Femur (tissue), 1 donor: ENCODE measurements at regions not wholly inside any gene's neighbourhood (a gene's known extent, or its start where the extent isn't known, plus 50 kb on each side); places are given as distances from the start of the nearest gene placed in this dataset.
A peak's percentile ranks its signal among the peaks of the same experiment; 100 is the strongest.

Experiments
- DNase-seq: peaks from one replicate; pipeline ENCODE4 v3.0.0-alpha.2; 2017

DNA sequence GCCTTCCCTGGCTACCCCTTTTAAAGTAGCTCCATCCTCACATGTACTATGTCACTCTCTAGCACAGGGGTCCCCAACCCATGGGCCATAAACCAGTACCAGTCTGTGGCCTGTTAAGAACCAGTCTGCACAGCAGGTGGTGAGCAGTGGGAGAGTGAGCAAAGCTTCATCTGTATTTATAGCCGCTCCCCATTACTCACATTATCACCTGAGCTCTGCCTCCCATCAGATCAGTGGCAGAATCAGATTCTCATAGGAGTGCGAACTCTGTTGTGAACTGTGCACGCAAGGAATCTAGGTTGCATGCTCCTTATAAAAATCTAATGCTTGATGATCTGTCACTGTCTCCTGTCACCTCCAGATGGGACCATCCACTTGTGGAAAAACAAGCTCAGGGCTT, 116.6 kb upstream of the FOXD3 start:
- no peak for DNase-seq

DNA sequence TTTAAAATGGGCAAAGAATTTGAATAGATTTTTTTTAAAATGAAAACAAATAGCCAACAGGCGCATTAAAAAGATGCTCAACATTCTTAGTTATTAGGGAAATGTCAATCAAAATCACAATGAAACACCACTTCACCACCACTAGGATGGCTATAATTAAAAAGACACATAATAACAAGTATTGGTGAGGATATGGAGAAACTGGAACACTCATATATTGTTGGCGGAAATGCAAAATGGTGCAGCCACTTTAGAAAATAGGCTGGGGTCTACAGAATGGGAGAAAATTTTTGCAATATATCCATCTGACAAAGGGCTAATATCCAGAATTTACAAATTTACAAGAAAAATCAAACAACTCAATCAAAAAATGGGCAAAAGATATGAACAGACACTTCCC, 107.8 kb upstream of the FOXD3 start:
- DNase-seq, result no peak

GRCh38 chr1:63223426-63223825, 98.9 kb upstream of the FOXD3 start:
- no peak for DNase-seq

DNA sequence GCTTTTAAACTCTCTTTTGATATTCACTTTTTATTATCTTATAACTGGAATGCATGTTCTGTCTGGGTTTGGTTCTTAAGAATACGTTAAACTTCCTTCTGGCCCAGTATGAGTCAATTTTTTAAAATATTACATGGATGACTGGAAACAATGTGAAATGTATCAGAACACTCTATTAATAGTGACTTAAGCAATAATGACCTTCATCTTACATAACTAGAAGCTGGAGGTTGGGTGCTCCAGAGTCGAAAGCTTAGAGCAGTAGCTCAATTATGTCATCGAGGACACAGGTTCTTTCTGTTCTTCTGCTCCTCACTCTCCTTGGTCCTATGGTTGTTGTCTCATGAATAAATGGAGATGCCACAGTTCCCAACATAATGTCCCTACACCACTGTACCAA, 91.6 kb upstream of the FOXD3 start:
- no peak for DNase-seq

- DNase-seq, result no peak
Measured at GRCh38 chr1:63238721-63239120, 83.6 kb upstream of the FOXD3 start.

- no peak for DNase-seq
Measured at GRCh38 chr1:63245186-63245585, 77.2 kb upstream of the FOXD3 start.

DNA sequence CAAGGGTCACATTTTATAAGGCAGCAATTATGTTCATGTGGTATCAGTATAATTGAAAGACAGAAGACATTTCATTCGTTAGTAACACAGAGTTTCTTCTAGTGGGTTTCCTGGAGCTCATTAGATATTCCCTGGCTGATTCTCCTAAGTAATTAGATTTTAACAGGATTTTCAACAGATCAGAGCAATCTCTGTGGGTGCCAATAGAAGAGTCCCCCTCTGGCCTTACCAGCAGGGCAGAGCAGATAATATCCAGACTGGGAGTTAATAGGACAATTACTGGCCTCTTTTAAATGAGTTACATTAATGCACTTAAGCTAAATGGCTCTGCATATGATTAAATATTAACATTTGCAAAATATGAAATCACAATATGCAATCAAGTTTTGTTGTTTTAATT, 74.2 kb upstream of the FOXD3 start:
- no peak for DNase-seq

DNA sequence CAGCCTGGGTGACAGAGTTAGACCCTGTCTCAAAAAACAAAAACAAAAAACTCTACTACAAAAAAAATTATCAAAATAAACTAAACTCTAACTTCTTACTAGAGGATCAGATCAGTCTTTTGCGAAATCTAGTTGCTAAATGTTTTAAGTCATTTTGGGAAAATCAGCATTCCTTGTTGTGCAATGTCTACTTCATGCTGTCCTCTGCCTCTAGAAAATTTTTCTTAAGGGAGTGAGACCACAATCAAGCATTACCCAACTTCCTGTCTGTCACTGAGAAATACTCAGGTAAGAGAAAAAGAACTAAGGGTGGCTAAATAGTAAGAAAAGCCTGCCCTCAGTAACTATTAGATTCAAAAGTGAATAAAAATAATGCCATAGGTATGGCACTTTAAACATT, 67.2 kb upstream of the FOXD3 start:
- DNase-seq, result no peak

GRCh38 chr1:63261736-63262458, 60.5 kb upstream of the FOXD3 start:
- peak; percentile 36 for DNase-seq

DNA sequence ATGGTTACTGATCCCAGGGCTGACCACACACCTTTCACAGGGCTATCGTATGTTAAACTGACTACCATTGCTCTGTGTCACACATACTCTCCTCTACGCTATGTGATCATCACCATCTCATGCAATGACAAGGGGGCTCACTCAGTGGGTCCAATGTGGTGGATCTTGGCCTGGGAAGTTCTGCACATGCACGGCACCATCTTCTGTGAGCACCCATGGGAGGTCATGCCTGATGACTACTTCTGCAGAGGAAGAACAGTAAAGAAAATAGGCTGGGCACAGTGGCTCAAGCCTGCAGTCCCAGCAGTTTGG, 60.0 kb upstream of the FOXD3 start:
- no peak for DNase-seq

GRCh38 chr1:63264161-63264560, 58.2 kb upstream of the FOXD3 start:
- no peak for DNase-seq

DNA sequence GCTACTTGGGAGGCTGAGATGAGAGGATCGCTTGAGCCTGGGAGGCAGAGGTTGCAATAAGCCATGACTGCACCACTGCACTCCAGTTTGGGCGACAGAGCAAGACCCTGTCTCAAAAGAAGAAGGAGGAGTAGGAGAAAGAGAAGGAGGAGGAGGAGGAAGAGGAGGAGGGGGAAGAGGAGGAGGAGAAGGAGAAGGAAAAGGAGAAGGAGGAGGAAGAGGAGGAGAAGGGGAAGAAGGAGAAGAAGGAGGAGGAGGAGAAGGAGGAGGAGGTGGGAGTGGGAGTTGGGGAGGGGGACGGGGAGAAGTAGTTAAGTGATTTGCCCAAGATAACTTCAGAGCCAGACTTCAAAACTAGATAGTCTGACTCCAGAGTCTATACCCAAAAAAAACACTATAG, 55.5 kb upstream of the FOXD3 start:
- DNase-seq, result no peak

DNA sequence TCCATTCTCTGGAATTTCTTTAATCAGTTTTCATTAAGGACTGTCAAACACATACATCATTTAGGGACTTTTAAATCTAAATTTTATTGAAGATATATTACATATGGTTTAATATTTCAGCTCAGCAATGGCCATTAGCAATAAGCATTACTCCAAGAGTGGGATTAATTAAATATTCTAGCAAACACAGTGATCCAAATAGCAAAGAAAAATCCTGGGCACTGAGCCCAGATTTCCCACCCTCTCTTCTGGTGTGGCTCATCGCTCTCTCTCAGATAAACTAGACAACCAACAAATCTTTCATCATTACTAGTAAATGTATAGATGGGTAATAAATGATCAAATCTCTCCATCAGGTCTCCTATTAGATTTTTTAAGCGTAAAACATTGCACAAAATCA, 53.5 kb upstream of the FOXD3 start:
- no peak for DNase-seq

- DNase-seq, result no peak
Measured at GRCh38 chr1:63269571-63269970, 52.8 kb upstream of the FOXD3 start.
